ENCODE measurements at regions not wholly inside any gene's neighbourhood (a gene's known extent, or its start where the extent isn't known, plus 50 kb on each side); places are given as distances from the start of the nearest gene placed in this dataset.

DNA sequence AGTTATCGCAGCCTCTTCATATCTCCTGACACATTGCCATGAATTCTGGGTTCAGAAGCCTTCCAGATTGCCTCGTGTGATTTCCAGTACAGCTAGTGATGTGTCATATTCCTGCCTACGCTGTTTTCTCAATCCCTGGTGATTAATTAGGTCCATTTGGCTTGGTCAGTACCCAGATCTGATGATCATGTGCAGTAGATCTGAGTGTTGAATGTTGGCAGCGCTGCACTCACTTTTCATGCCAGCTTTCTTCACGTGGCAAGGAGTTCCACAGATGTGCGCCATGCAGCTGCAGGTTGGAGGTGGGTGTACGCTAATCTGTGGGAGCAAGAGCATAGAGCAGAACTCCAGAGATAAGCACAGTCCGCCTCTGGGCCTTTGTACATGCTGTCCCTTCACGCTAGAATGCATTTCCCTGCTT is 86.9 kb upstream of the COL6A5 start:
- ChIA-PET POLR2A (no interaction called here), CTCF (interaction anchor here (1.0 to 2.2 kb wide), 2 partner anchors 17 to 18 kb away, joined by 3 to 9 read pairs; no protein-coding TSS in a partner anchor)
- DNase-seq (ENCODE audit: extremely low spot score): no peak
- TF ChIP-seq, protein P1, sequence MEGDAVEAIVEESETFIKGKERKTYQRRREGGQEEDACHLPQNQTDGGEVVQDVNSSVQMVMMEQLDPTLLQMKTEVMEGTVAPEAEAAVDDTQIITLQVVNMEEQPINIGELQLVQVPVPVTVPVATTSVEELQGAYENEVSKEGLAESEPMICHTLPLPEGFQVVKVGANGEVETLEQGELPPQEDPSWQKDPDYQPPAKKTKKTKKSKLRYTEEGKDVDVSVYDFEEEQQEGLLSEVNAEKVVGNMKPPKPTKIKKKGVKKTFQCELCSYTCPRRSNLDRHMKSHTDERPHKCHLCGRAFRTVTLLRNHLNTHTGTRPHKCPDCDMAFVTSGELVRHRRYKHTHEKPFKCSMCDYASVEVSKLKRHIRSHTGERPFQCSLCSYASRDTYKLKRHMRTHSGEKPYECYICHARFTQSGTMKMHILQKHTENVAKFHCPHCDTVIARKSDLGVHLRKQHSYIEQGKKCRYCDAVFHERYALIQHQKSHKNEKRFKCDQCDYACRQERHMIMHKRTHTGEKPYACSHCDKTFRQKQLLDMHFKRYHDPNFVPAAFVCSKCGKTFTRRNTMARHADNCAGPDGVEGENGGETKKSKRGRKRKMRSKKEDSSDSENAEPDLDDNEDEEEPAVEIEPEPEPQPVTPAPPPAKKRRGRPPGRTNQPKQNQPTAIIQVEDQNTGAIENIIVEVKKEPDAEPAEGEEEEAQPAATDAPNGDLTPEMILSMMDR (IDR thresholded peaks at IDR 0.05; ENCODE audit: control extremely low read depth, extremely low read depth, low read depth, missing control alignments): no peak

DNA sequence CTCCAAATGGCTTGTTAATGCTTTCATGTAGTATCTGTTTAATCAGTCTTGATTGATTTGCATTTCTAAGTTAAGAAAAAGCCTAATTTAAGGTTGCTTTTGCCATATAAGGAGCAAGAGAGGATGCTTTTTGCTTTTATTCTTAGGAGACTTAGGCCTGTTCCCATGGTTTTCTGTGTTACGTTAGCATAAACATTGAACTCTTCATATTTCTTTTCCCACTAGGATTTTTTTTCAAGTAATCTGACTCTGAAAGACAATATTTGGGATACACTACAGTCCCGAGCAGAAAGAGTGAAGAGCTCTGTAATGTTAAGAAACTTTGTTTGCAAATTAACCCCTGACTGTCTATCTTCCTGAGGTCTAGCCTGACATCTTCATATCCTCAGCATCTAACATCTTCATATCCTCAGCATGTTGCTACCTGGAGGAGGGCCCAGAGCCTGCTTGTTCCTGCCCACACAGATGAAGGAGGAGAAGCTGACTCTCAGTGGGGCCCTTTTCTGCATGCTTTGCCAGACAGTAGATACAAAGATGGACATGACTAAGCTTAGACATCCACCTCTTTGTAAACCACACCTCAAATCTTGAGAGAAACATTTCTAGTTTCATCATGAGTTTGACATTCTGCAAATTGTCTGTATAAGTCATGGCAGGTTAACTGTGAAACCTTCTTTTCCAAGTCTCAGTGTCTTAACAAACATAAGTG is 86.2 kb upstream of the COL6A5 start:
- CTCF ChIA-PET: interaction anchor here (1.0 to 3.2 kb wide), 2 partner anchors 17 to 19 kb away, joined by 3 to 14 read pairs; no protein-coding TSS in a partner anchor

DNA sequence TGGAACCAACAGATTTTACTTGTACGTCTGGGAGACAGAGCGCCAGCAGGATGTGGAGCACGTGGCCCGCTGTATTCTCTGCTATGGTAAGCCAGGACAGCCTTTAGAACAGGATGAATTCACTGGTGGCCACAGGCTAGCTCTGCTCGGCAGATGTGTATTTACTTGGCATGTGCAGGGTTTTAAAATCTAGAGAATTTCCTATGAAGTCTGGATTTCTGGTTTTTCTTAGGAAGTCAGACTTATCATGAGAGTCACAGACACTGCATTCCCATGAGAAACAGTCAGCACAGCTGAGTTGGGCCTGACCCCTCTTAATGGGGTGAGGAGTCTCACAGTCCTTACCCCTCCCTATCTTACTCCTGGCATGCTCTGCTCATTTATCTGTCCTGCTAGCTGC is 84.6 kb upstream of the COL6A5 start:
- TF ChIP-seq, protein P1 (IDR thresholded peaks at IDR 0.05; ENCODE audit: control extremely low read depth, extremely low read depth, low read depth, missing control alignments): no peak
- POLR2A ChIA-PET: no interaction called here
- CTCF ChIA-PET: interaction anchor here (3.2 kb wide), 1 partner anchor 15 kb away, joined by 14 read pairs; no protein-coding TSS in a partner anchor
- DNase-seq (ENCODE audit: extremely low spot score): no peak

More for the DNA sequence above, 86.2 kb upstream of the COL6A5 start:
- TF ChIP-seq, protein P1 (IDR thresholded peaks at IDR 0.05; ENCODE audit: control extremely low read depth, extremely low read depth, low read depth, missing control alignments): no peak
- POLR2A ChIA-PET: no interaction called here
- DNase-seq (ENCODE audit: extremely low spot score): no peak

DNA sequence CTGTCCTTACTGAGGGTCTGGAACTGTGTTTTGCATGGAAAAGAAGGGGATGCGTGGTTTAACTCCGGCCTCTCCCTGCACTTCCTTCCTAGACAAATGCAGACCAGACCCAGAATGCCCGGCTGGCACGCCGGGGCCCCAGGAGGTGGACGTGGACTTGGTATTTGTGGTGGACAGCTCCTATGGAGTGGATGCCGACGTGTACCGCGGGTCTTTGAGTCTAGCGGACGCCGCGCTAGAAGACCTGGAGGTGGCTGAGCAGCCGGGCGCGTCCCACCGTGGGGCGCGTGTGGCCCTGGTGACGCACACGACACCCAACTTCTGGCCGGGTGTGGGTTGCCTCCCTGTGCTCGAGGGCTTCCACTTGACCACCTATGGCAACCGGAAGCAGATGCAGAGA is 81.8 kb upstream of the COL6A5 start:
- TF ChIP-seq, protein P1 (IDR thresholded peaks at IDR 0.05; ENCODE audit: control extremely low read depth, extremely low read depth, low read depth, missing control alignments): no peak
- POLR2A ChIA-PET: no interaction called here
- no peak for DNase-seq (ENCODE audit: extremely low spot score)
- CTCF ChIA-PET: interaction anchor here (1.0 to 1.5 kb wide), 3 partner anchors 9 to 12 kb away, joined by 3 to 4 read pairs (median 3); no protein-coding TSS in a partner anchor

DNA sequence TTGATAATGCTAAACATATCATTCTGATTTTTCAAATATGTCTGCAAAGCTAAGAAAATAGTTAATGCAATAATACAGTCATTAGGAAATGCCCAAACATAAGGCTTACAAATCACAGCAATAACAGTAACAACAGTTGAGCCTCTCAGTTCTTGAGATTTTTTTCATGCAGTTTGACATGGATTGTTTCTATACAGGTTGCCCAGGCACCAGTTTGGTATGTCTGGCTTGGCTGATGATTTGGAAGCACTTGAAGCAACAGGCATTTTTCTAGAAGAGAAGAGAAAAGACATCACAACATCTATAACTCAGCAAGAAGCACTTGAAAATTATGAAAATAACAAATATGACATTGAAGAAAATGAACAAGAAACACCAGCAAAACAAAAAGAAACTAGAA is 78.7 kb upstream of the COL6A5 start:
- TF ChIP-seq, protein P1 (IDR thresholded peaks at IDR 0.05; ENCODE audit: control extremely low read depth, extremely low read depth, low read depth, missing control alignments): no peak
- no peak for DNase-seq (ENCODE audit: extremely low spot score)
- CTCF ChIA-PET: interaction anchor here (1.2 to 1.6 kb wide), 2 partner anchors 9 to 10 kb away, joined by 3 to 4 read pairs; no protein-coding TSS in a partner anchor
- POLR2A ChIA-PET: no interaction called here

DNA sequence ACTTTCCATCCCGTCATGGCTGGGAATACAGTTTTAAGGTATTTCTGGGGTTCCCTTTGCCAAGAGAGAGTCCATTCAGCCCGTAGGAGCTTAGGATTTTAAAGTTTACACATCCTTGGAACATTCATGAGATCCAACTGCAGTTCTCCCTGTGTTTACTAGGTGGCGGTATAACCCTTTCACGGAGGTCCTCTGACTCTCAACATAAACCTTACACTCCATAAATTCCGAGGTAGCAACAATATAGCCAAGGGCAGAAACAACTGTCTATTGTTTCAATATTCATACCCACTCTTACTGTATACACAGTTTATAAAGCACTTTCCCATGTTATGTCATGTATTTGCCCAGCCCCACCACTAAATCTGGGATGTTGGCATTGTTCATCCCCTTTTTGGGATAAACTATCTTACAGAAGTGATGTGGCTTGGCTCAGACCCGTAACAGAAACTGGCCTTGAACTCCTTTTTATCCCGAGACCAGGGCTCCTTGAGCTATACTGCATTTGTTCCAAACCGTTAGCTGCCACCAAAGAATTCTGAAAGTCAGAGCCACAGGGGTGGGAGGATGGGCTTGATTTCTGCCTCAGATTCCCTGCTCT is 69.2 kb upstream of the COL6A5 start:
- TF ChIP-seq, protein P1 (IDR thresholded peaks at IDR 0.05; ENCODE audit: control extremely low read depth, extremely low read depth, low read depth, missing control alignments): peak; percentile 61
- DNase-seq (ENCODE audit: extremely low spot score): peak; percentile 57
- POLR2A ChIA-PET: no interaction called here
- CTCF ChIA-PET: interaction anchor here (0.6 to 3.1 kb wide), 24 partner anchors 9 to 750 kb away, joined by 3 to 16 read pairs (median 3); partner anchors contain the start of genes ASTE1, ATP2C1 and NEK11
